ENCODE measurements at regions not wholly inside any gene's neighbourhood (a gene's known extent, or its start where the extent isn't known, plus 50 kb on each side); places are given as distances from the start of the nearest gene placed in this dataset.

GRCh38 chr11:95697614-95698408, 91.8 kb downstream of the FAM76B start:
- H3K4me3 ChIP-seq, result no peak overlapping the region
- H3K4me2 ChIP-seq, result no peak overlapping the region; a peak in 1 of 22 replicates
- no peaks in the 10 kb centered on the region for H3K9me3 ChIP-seq (replicated peaks in 1 of 11)
- H3K9ac ChIP-seq, result no peak overlapping the region
- no peak overlapping the region for H3K27ac ChIP-seq
- TF ChIP-seq Cebpa-rat (IDR thresholded peaks at IDR 0.05), result no peak
- H3K4me1 ChIP-seq, result peaks cover 12 to 35% (median 24%) of the 10 kb centered on the region in 10 experiments; a peak in 19 of 20 replicates
- no peaks in the 10 kb centered on the region for H4K20me1 ChIP-seq
- no peaks in the 10 kb centered on the region for H3K27me3 ChIP-seq
- no peaks in the 10 kb centered on the region for H3K36me3 ChIP-seq

- no peak overlapping the region for H3K27ac ChIP-seq
- no peaks in the 10 kb centered on the region for H3K27me3 ChIP-seq
- H3K4me2 ChIP-seq, result no peak overlapping the region
- H4K20me1 ChIP-seq, result no peaks in the 10 kb centered on the region
- H3K4me1 ChIP-seq, result peaks cover 14 to 33% (median 22%) of the 10 kb centered on the region in 10 experiments; a peak in 19 of 20 replicates
- no peak overlapping the region for H3K9ac ChIP-seq
- no peak overlapping the region for H3K4me3 ChIP-seq
- H3K36me3 ChIP-seq, result no peaks in the 10 kb centered on the region
- TF ChIP-seq Cebpa-rat (IDR thresholded peaks at IDR 0.05), result no peak
- no peaks in the 10 kb centered on the region for H3K9me3 ChIP-seq (replicated peaks in 1 of 11)
Measured at GRCh38 chr11:95695181-95695580, 94.4 kb downstream of the FAM76B start.

- peaks cover 0 to 14% (median 11%) of the 10 kb centered on the region in 10 experiments; a peak in 10 of 20 replicates for H3K4me1 ChIP-seq
- no peak overlapping the region for H3K9ac ChIP-seq
- H3K9me3 ChIP-seq (replicated peaks in 1 of 11), result no peaks in the 10 kb centered on the region
- TF ChIP-seq Cebpa-rat (IDR thresholded peaks at IDR 0.05), result no peak
- no peaks in the 10 kb centered on the region for H3K36me3 ChIP-seq
- no peaks in the 10 kb centered on the region for H3K27me3 ChIP-seq
- H3K4me3 ChIP-seq, result no peak overlapping the region
- H4K20me1 ChIP-seq, result no peaks in the 10 kb centered on the region
- no peak overlapping the region for H3K27ac ChIP-seq
- H3K4me2 ChIP-seq, result peak overlapping the region in 3 of 11 experiments; percentile 14 to 39 (median 31); a peak in 6 of 22 replicates
Measured at GRCh38 chr11:95693298-95693697, 96.3 kb downstream of the FAM76B start.

GRCh38 chr11:95692526-95693260, 96.9 kb downstream of the FAM76B start:
- no peaks in the 10 kb centered on the region for H3K9me3 ChIP-seq (replicated peaks in 1 of 11)
- TF ChIP-seq Cebpa-rat (IDR thresholded peaks at IDR 0.05), result no peak
- no peak overlapping the region for H3K4me3 ChIP-seq
- peak overlapping the region in 7 of 11 experiments; percentile 1 to 39 (median 14); a peak in 11 of 22 replicates for H3K4me2 ChIP-seq
- H3K27ac ChIP-seq, result no peak overlapping the region
- no peak overlapping the region for H3K9ac ChIP-seq
- no peaks in the 10 kb centered on the region for H3K36me3 ChIP-seq
- H3K4me1 ChIP-seq, result peaks cover 0 to 12% (median 8%) of the 10 kb centered on the region in 10 experiments; a peak in 7 of 20 replicates
- no peaks in the 10 kb centered on the region for H4K20me1 ChIP-seq
- H3K27me3 ChIP-seq, result no peaks in the 10 kb centered on the region

GRCh38 chr11:95690100-95690499, 99.5 kb downstream of the FAM76B start:
- Histone ChIP-seq H3K36me3 (no peaks in the 10 kb centered on the region), H3K27ac (no peak overlapping the region), H3K9ac (no peak overlapping the region), H4K20me1 (no peaks in the 10 kb centered on the region), H3K9me3 (replicated peaks in 1 of 11) (no peaks in the 10 kb centered on the region), H3K27me3 (no peaks in the 10 kb centered on the region), H3K4me1 (peaks cover 0 to 12% (median 8%) of the 10 kb centered on the region in 10 experiments; a peak in 7 of 20 replicates), H3K4me2 (no peak overlapping the region), H3K4me3 (no peak overlapping the region)
- TF ChIP-seq Cebpa-rat (IDR thresholded peaks at IDR 0.05), result peak in 6 of 11 experiments; percentile 24 to 79 (median 59); a peak in 7 of 22 replicates

GRCh38 chr11:95688501-95689222, 100.9 kb downstream of the FAM76B start:
- Histone ChIP-seq H3K4me1 (peaks cover 0 to 12% (median 8%) of the 10 kb centered on the region in 10 experiments; a peak in 7 of 20 replicates), H3K4me3 (no peak overlapping the region), H3K36me3 (no peaks in the 10 kb centered on the region), H3K9ac (no peak overlapping the region), H3K27ac (no peak overlapping the region), H4K20me1 (no peaks in the 10 kb centered on the region), H3K4me2 (no peak overlapping the region), H3K27me3 (no peaks in the 10 kb centered on the region), H3K9me3 (replicated peaks in 1 of 11) (no peaks in the 10 kb centered on the region)
- TF ChIP-seq Cebpa-rat (IDR thresholded peaks at IDR 0.05), result no peak

GRCh38 chr11:95688015-95688414, 101.6 kb downstream of the FAM76B start:
- Histone ChIP-seq H3K4me3 (no peak overlapping the region), H3K27me3 (no peaks in the 10 kb centered on the region), H3K9ac (no peak overlapping the region), H3K4me1 (peaks cover 0 to 10% (median 8%) of the 10 kb centered on the region in 10 experiments; a peak in 7 of 20 replicates), H3K36me3 (no peaks in the 10 kb centered on the region), H3K27ac (no peak overlapping the region), H3K9me3 (replicated peaks in 1 of 11) (no peaks in the 10 kb centered on the region), H4K20me1 (no peaks in the 10 kb centered on the region), H3K4me2 (no peak overlapping the region)
- TF ChIP-seq Cebpa-rat (IDR thresholded peaks at IDR 0.05), result no peak

- Histone ChIP-seq H3K4me2 (no peak overlapping the region), H3K27me3 (no peaks in the 10 kb centered on the region), H3K9me3 (replicated peaks in 1 of 11) (no peaks in the 10 kb centered on the region), H3K36me3 (no peaks in the 10 kb centered on the region), H3K9ac (no peak overlapping the region), H3K27ac (no peak overlapping the region), H3K4me1 (no peaks in the 10 kb centered on the region), H3K4me3 (no peak overlapping the region), H4K20me1 (no peaks in the 10 kb centered on the region)
- peak in 5 of 11 experiments; percentile 9 to 82 (median 33); a peak in 6 of 22 replicates for TF ChIP-seq Cebpa-rat (IDR thresholded peaks at IDR 0.05)
Measured at GRCh38 chr11:95686265-95686664, 103.3 kb downstream of the FAM76B start.

GRCh38 chr11:95684701-95685100, 104.9 kb downstream of the FAM76B start:
- Histone ChIP-seq H3K27ac (no peak overlapping the region), H3K36me3 (no peaks in the 10 kb centered on the region), H3K4me3 (no peak overlapping the region), H3K27me3 (no peaks in the 10 kb centered on the region), H3K9me3 (replicated peaks in 1 of 11) (no peaks in the 10 kb centered on the region), H3K4me1 (no peaks in the 10 kb centered on the region), H3K9ac (no peak overlapping the region), H4K20me1 (no peaks in the 10 kb centered on the region), H3K4me2 (no peak overlapping the region)
- no peak for TF ChIP-seq Cebpa-rat (IDR thresholded peaks at IDR 0.05)

Measured in BLaER1 treated with 17β-estradiol and CSF1 and Interleukin-3, amounts not matched to agents 10 nM and 100 nM (cell line).